ENCODE measurements at regions not wholly inside any gene's neighbourhood (a gene's known extent, or its start where the extent isn't known, plus 50 kb on each side); places are given as distances from the start of the nearest gene placed in this dataset.

DNA sequence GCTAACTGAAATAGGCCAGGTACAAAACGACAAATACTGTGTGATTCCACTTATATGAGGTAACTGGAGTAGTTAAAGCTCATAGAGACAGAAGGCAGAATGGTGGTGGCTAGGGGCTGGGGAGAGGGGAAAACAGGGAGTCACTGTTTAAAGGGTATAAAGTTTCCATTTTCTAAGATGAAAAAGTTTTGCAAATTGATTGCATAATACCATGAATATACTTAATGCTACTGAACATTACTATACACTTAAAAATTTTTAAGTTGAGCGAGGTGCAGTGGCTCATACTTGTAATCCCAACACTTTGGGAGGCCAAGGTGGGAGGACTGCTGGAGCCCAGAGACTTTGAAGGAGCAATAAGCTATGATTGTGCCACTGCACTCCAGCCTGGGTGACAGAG, 138.6 kb upstream of the ARID1B start:
- Mint-ChIP-seq H3K27ac (no peak overlapping the region), H3K36me3 (ENCODE audit: low read depth) (no peaks in the 10 kb centered on the region), H3K4me1 (peaks cover 2% of the 10 kb centered on the region; the same call in 1 of the 3 replicates), H3K27me3 (ENCODE audit: insufficient read depth, low read depth, poor library complexity) (no peaks in the 10 kb centered on the region), H3K4me3 (no peak overlapping the region), H3K9me3 (no peaks in the 10 kb centered on the region; the same call in 2 of the 3 replicates)
- no peaks in the 10 kb centered on the region for H3K9me2 ChIP-seq (ENCODE audit: insufficient read depth)
- H4K20me1 ChIP-seq (replicated peaks; ENCODE audit: insufficient read depth): no peaks in the 10 kb centered on the region
- H3K4me2 ChIP-seq: no peak overlapping the region
- no peak overlapping the region for H2AFZ ChIP-seq
- no peaks in the 10 kb centered on the region for H3K27me3 ChIP-seq (ENCODE audit: insufficient read depth)
- TF ChIP-seq, protein P1, sequence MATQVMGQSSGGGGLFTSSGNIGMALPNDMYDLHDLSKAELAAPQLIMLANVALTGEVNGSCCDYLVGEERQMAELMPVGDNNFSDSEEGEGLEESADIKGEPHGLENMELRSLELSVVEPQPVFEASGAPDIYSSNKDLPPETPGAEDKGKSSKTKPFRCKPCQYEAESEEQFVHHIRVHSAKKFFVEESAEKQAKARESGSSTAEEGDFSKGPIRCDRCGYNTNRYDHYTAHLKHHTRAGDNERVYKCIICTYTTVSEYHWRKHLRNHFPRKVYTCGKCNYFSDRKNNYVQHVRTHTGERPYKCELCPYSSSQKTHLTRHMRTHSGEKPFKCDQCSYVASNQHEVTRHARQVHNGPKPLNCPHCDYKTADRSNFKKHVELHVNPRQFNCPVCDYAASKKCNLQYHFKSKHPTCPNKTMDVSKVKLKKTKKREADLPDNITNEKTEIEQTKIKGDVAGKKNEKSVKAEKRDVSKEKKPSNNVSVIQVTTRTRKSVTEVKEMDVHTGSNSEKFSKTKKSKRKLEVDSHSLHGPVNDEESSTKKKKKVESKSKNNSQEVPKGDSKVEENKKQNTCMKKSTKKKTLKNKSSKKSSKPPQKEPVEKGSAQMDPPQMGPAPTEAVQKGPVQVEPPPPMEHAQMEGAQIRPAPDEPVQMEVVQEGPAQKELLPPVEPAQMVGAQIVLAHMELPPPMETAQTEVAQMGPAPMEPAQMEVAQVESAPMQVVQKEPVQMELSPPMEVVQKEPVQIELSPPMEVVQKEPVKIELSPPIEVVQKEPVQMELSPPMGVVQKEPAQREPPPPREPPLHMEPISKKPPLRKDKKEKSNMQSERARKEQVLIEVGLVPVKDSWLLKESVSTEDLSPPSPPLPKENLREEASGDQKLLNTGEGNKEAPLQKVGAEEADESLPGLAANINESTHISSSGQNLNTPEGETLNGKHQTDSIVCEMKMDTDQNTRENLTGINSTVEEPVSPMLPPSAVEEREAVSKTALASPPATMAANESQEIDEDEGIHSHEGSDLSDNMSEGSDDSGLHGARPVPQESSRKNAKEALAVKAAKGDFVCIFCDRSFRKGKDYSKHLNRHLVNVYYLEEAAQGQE (IDR thresholded peaks at IDR 0.05; ENCODE audit: unreplicated experiment): no peak
- TF ChIP-seq ETS1 (IDR thresholded peaks at IDR 0.05): no peak
- no peak for TF ChIP-seq CTCF (conservative IDR thresholded peaks at IDR 0.05; ENCODE audit: low read depth in 2 of 2)
- TF ChIP-seq ZNF114 (CRISPR knock-in tag; IDR thresholded peaks at IDR 0.05): no peak
- TF ChIP-seq POLR2AphosphoS5 (IDR thresholded peaks at IDR 0.05; ENCODE audit: low read depth): no peak
- ATAC-seq (no peak), DNase-seq (ENCODE audit: low spot score) (no peak)
- H3K4me1 ChIP-seq (ENCODE audit: insufficient read depth): no peaks in the 10 kb centered on the region
- H3K79me2 ChIP-seq (replicated peaks; ENCODE audit: insufficient read depth): no peaks in the 10 kb centered on the region
- no peak overlapping the region for H3K27ac ChIP-seq (ENCODE audit: low read depth)
- no peak overlapping the region for H3K4me3 ChIP-seq
- H3F3A ChIP-seq (replicated peaks; ENCODE audit: low read depth): no peaks in the 10 kb centered on the region
- H3K36me3 ChIP-seq (ENCODE audit: insufficient read depth): no peaks in the 10 kb centered on the region

DNA sequence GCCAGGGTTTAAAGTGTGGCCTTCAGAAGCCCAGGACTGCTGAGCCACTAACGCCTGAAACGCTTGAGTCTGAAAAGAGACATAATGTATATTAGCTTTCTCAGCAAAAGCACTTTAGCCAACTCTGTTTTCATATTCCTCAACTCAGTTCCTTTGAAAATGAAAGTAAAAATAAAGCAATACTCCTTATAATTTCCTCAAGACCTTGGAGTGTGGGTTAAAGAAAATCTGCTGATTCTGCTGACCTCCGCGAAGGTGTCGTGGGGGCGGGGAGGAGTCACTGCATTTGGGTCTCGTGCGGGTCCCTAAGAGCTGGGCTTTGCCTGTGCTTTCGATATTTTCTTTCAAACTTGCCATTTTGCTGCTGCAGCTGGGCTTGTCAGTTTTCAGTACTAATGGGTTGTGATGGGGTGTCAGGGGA, 142.2 kb upstream of the ARID1B start:
- H3K4me1 ChIP-seq (ENCODE audit: insufficient read depth): no peaks in the 10 kb centered on the region
- H3K79me2 ChIP-seq (replicated peaks; ENCODE audit: insufficient read depth): no peaks in the 10 kb centered on the region
- no peak overlapping the region for H3K27ac ChIP-seq (ENCODE audit: low read depth)
- no peak overlapping the region for H3K4me3 ChIP-seq
- no peak for DNase-seq (ENCODE audit: low spot score)
- Mint-ChIP-seq H3K9me3 (no peaks in the 10 kb centered on the region), H3K27ac (no peak overlapping the region), H3K4me3 (no peak overlapping the region), H3K4me1 (peaks cover 2% of the 10 kb centered on the region; the same call in 1 of the 3 replicates), H3K27me3 (ENCODE audit: insufficient read depth, low read depth, poor library complexity) (no peaks in the 10 kb centered on the region), H3K36me3 (ENCODE audit: low read depth) (no peaks in the 10 kb centered on the region)
- H4K20me1 ChIP-seq (replicated peaks; ENCODE audit: insufficient read depth): no peaks in the 10 kb centered on the region
- ATAC-seq: no peak
- H3K4me2 ChIP-seq: no peak overlapping the region
- H3K36me3 ChIP-seq (ENCODE audit: insufficient read depth): no peaks in the 10 kb centered on the region
- H3K27me3 ChIP-seq (ENCODE audit: insufficient read depth): no peaks in the 10 kb centered on the region
- no peaks in the 10 kb centered on the region for H3F3A ChIP-seq (replicated peaks; ENCODE audit: low read depth)
- no peaks in the 10 kb centered on the region; the same call in 1 of the 2 replicates for H3K9me2 ChIP-seq (ENCODE audit: insufficient read depth)
- peak overlapping the region; percentile 56; the same call in 1 of the 2 replicates for H2AFZ ChIP-seq
- TF ChIP-seq ZNF114 (CRISPR knock-in tag; IDR thresholded peaks at IDR 0.05) (no peak), EZH2 (IDR thresholded peaks at IDR 0.05; ENCODE audit: low read depth, unreplicated experiment) (no peak), NANOG (IDR thresholded peaks at IDR 0.05; ENCODE audit: borderline replicate concordance) (no peak), CREB1 (CRISPR knock-in tag; IDR thresholded peaks at IDR 0.05; ENCODE audit: low read depth) (no peak), ETS1 (IDR thresholded peaks at IDR 0.05) (no peak)

All from GM23338 (cell line).